GM13976 (cell line): ENCODE measurements at regions not wholly inside any gene's neighbourhood (a gene's known extent, or its start where the extent isn't known, plus 50 kb on each side); places are given as distances from the start of the nearest gene placed in this dataset.

Experiments
- DNase-seq: peaks from one replicate; pipeline ENCODE4 v3.0.0; 2012; ENCODE audit warnings: low spot score
- in situ Hi-C: fragments of 300-500 bp; cut with MboI; formaldehyde crosslinking; loops from one replicate; pipeline ENCODE4 v1.12.0; 2022; ENCODE audit warnings: low sequenced_read_pairs, mixed read lengths, inconsistent platforms; ENCODE audit not compliant: unreplicated experiment
- TF ChIP-seq, protein P1 (sequence below): IDR thresholded peaks from 2 replicates; pipeline ENCODE4 v1.5.1; 2012; ENCODE audit warnings: borderline replicate concordance, mild to moderate bottlenecking; ENCODE audit not compliant: insufficient read depth; ENCODE audit errors: extremely low read depth, missing control alignments, control extremely low read depth

DNA sequence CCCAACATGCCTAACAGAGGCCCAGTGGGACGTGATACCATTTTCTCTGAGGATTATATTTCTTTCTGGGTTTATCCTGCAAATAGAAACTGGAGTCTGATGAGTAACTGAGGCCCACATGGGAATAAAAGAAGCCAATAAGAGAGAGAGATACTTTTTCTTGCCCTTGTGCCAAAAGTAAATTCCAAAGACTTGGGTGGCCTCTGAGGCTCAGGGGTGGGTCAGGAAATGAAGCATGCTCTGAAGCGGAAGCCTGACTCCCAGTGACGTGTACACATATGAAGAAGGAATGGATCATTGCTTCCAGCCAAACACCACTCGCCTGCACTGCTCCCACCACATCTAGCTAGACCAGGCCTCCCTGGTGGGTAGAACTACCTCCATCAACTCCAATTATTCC, 273.6 kb upstream of the NCKAP5 start:
- no peak for DNase-seq
- in situ Hi-C loops = no loop called here
- TF ChIP-seq, protein P1, sequence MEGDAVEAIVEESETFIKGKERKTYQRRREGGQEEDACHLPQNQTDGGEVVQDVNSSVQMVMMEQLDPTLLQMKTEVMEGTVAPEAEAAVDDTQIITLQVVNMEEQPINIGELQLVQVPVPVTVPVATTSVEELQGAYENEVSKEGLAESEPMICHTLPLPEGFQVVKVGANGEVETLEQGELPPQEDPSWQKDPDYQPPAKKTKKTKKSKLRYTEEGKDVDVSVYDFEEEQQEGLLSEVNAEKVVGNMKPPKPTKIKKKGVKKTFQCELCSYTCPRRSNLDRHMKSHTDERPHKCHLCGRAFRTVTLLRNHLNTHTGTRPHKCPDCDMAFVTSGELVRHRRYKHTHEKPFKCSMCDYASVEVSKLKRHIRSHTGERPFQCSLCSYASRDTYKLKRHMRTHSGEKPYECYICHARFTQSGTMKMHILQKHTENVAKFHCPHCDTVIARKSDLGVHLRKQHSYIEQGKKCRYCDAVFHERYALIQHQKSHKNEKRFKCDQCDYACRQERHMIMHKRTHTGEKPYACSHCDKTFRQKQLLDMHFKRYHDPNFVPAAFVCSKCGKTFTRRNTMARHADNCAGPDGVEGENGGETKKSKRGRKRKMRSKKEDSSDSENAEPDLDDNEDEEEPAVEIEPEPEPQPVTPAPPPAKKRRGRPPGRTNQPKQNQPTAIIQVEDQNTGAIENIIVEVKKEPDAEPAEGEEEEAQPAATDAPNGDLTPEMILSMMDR = no peak

DNA sequence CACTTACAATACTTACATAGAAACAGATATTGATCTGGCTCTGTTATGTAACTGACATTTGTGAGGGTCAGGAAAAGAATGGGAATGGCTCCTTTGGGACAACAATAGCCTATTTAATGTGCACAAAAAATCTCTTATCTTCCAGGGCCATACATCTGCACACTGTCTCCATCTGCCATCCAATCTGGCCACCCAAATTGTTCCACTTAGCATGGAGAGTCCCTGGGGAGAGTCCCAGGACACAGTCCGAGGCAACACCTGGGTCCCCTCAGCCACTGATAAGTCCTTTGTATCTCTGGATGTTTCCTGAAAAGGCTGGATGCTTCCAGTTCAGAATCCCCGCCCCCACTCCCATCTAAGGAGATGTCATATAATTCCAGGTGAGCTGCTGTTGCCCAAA, 274.2 kb upstream of the NCKAP5 start:
- TF ChIP-seq, protein P1 = no peak
- in situ Hi-C loops = no loop called here
- no peak for DNase-seq

DNA sequence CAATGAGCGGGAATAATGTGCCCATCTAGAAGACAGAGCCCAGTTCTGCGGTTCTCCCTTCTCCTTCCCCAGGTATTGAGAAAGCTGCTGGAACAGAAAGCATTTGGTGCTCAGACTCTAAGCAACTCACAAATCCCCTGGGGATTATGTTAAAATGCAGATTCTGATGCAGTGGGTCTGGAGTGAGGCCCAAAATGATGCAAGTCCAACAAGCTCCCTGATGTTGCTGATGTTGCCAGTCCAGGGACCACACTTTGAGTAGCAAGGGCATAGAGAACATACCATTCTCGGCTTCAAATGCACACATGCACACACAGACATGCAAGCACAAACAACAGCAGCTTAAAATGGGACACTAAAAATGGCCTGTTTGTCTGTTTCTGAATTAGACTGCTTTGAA, 274.8 kb upstream of the NCKAP5 start:
- in situ Hi-C loops = no loop called here
- DNase-seq = no peak
- TF ChIP-seq, protein P1 = no peak

DNA sequence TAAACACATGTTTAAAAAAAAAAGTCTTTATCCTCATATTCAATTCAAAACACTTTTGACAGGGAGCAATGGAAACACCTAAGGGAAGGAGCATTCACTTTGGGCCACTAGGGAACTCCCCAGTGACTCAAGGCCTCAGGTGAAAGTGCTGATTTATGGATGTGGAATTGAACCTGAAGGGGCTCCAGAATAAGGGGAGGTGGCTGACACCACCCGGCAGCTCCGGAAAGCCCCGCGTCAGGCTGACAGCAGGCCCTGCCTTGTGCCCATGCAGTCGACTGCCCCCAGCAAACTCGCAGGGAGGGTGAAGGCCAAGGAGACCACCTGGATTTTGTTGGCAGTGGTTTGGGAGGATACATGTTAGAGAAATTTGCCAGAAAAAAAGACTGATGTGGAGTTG, 275.3 kb upstream of the NCKAP5 start:
- no peak for DNase-seq
- TF ChIP-seq, protein P1 = no peak
- in situ Hi-C loops = no loop called here

DNA sequence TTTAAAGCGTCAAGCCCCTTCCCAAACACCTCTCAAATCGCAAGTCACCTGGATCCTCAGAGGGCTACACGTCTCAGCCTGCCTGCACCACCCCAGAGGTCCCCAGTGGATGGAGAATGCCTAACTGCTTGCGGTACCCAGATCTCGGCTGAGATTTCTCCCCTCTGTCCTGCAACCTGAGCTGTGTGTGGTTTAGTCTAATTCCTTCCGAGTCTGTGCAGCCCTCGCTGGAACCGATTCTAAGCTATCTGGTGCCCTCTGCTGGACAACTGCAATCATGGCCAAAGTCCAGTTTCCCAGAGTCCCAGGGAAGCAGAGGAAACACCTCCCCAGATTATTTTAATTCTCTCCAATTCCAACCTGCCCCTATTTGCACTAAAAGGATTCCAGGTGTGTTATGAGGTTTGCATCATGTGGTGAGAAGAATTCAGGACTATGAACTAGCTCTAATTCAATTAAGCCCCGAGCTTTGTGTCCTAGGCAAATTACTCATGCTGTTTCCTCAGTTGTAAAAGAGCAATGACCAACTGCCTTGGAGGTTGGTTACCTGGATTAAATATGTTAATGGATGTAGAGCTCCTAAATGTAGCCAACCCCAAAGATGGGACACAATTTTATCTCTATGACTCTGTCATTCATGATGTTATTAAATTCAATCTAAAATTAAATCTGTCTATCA, 276.1 kb upstream of the NCKAP5 start:
- TF ChIP-seq, protein P1 = peak; percentile 87
- in situ Hi-C loops = no loop called here
- DNase-seq = peak; percentile 78

DNA sequence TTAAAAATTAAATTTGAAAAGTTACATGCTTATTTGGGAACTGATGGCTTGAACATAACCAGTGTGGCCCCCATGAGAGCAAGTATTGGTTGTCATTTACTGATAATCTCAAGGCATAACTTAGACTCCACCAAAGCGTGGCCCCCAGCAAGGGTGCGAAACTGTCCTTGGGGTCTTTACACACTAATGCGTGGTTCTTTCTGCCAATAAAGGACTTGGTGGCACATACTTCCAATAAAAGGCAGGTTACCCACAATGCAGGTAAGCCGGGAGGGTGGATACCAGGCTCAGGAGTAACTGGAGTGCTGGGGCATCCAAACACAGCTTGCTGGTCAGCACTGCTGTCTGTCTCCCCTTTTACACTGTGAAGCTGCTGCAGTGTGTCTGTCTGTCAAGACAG, 278.2 kb upstream of the NCKAP5 start:
- no peak for DNase-seq
- TF ChIP-seq, protein P1 = no peak
- in situ Hi-C loops = no loop called here
